ENCODE measurements at regions not wholly inside any gene's neighbourhood (a gene's known extent, or its start where the extent isn't known, plus 50 kb on each side); places are given as distances from the start of the nearest gene placed in this dataset.
"Not testable (repeated sequence)": the region's sequence is repeated elsewhere in the genome, so short reads cannot be mapped to it uniquely, and the experiment has no call there.

DNA sequence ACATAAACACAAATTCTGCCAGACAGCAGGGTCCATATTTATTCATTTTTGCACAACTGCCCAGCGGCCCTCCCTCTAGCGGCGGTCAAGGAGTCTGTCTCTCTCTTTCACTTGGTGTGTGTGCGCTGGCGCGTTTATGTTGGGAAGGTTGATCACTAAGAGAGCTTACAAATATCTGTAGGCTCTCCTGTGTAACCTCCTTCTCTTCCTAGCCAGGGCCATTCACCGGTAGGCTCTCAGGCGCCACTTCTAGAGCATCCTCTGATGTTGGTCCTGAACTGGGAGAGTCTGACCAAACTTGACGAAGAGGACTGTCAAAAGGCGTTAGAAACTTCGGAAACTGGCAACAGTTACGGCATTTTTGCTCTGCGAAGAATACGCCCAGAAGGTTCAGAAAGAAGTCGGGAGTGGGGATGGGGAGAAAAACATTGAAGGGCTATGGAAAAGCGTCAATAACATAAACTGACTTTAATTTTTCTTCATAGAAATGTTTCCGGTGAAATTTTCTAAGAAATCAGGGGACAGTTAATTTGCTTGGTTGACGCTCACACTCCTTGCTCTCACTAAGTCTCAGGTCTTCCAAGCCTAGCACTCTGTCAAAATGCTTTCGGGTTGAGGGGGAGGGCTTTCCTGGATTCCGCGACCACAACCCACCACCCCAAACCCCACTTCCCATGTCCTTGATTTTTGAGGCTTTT is 731.1 kb downstream of the ZWINT start:
- H3K4me3 ChIP-seq (replicated peaks in 1 of 2; ENCODE audit: low read depth in 2 of 2, low read length in 2 of 2) = peak overlapping the region in 1 of 2 donors; percentile 47
- DNase-seq (ENCODE audit: low read depth in 2 of 2) = peak; percentile 41
- TF ChIP-seq, protein P1, sequence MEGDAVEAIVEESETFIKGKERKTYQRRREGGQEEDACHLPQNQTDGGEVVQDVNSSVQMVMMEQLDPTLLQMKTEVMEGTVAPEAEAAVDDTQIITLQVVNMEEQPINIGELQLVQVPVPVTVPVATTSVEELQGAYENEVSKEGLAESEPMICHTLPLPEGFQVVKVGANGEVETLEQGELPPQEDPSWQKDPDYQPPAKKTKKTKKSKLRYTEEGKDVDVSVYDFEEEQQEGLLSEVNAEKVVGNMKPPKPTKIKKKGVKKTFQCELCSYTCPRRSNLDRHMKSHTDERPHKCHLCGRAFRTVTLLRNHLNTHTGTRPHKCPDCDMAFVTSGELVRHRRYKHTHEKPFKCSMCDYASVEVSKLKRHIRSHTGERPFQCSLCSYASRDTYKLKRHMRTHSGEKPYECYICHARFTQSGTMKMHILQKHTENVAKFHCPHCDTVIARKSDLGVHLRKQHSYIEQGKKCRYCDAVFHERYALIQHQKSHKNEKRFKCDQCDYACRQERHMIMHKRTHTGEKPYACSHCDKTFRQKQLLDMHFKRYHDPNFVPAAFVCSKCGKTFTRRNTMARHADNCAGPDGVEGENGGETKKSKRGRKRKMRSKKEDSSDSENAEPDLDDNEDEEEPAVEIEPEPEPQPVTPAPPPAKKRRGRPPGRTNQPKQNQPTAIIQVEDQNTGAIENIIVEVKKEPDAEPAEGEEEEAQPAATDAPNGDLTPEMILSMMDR (IDR thresholded peaks at IDR 0.05; ENCODE audit: low read depth, low read length) = peak; percentile 56

DNA sequence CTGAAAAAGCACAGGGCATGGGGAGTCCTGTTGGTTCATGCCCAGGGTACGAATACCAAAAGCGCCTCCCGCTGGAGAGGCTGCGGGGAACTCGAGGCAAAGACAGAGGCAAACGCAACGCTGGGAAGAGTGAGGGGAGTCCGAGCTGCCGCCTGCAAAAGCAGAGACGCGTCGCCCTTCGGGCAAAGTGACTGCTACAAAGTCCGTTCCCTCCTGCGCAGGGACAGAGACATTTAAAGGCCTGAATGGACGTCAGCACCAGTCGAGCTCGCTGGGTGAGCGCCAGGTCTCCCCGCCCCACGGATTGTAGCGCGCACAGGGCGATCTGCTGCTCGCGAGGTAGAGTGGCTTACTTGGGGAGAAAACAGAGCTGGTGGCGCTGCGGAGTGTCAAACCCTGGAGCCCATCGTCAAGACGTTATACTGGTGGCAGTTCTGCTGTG is 732.8 kb downstream of the ZWINT start:
- DNase-seq (ENCODE audit: low read depth in 2 of 2) = no peak
- peak overlapping the region in 1 of 2 donors; percentile 25 for H3K4me3 ChIP-seq (replicated peaks in 1 of 2; ENCODE audit: low read depth in 2 of 2, low read length in 2 of 2)
- TF ChIP-seq, protein P1 (IDR thresholded peaks at IDR 0.05; ENCODE audit: low read depth, low read length) = no peak

- TF ChIP-seq, protein P1 (IDR thresholded peaks at IDR 0.05; ENCODE audit: low read depth, low read length) = no peak
- peak overlapping the region in 1 of 2 donors; percentile 25 for H3K4me3 ChIP-seq (replicated peaks in 1 of 2; ENCODE audit: low read depth in 2 of 2, low read length in 2 of 2)
- no peak for DNase-seq (ENCODE audit: low read depth in 2 of 2)
Observed at GRCh38 chr10:55627501-55628051, 733.5 kb downstream of the ZWINT start.

GRCh38 chr10:55601690-55602478 is 759.2 kb downstream of the ZWINT start:
- not testable (repeated sequence) for H3K4me3 ChIP-seq (replicated peaks in 1 of 2; ENCODE audit: low read depth in 2 of 2, low read length in 2 of 2); DNase-seq (ENCODE audit: low read depth in 2 of 2)

DNA sequence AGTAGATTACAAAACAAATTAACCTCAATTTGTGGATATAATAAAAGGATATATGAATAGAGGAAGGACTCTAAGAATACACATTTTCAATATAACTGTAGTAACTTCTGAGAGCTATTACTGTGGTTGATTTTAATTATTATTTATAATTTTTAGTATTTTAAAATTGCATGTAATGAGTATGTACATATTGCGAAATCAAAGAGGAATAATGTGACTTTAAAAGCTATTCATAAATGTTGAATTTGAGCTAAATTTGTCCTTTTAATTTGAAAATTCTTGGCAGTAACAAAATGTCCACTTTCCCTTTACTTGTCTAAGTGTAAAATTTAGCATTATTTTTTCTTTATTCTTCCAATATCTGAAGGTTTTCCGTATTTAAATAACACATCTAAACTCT is 750.6 kb upstream of the PCDH15 start:
- TF ChIP-seq, protein P1 (IDR thresholded peaks at IDR 0.05; ENCODE audit: low read depth, low read length) = no peak
- no peak for DNase-seq (ENCODE audit: low read depth in 2 of 2)

GRCh38 chr10:55550236-55550635 is 749.2 kb upstream of the PCDH15 start:
- no peak overlapping the region for H3K4me3 ChIP-seq (replicated peaks in 1 of 2; ENCODE audit: low read depth in 2 of 2, low read length in 2 of 2)
- TF ChIP-seq, protein P1 (IDR thresholded peaks at IDR 0.05; ENCODE audit: low read depth, low read length) = no peak
- peak in 1 of 2 donors; percentile 9 for DNase-seq (ENCODE audit: low read depth in 2 of 2)

More for the DNA sequence above, 750.6 kb upstream of the PCDH15 start:
- no peak overlapping the region for H3K4me3 ChIP-seq (replicated peaks in 1 of 2; ENCODE audit: low read depth in 2 of 2, low read length in 2 of 2)

DNA sequence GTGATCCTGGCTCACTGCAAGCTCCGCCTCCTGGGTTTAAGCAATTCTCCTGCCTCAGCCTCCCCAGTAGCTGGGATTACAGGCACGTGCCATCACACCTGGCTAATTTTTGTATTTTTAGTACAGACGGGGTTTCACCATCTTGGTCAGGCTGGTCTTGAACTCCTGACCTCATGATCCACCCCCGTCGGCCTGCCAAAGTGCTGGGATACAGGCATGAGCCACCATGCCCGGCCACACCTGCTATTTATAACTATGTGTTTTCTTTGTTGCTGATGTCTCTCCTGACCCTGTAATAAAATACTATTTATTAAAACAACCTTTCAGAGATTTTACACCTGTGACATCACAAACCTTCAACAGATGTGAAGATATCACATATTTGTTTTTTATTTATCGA is 736.5 kb upstream of the PCDH15 start:
- not testable (repeated sequence) for H3K4me3 ChIP-seq (replicated peaks in 1 of 2; ENCODE audit: low read depth in 2 of 2, low read length in 2 of 2)

More for the DNA sequence above, 736.5 kb upstream of the PCDH15 start:
- DNase-seq (ENCODE audit: low read depth in 2 of 2) = not testable (repeated sequence)

All from cardiac fibroblast (primary cell).